ENCODE measurements at regions not wholly inside any gene's neighbourhood (a gene's known extent, or its start where the extent isn't known, plus 50 kb on each side); places are given as distances from the start of the nearest gene placed in this dataset.

GRCh38 chr14:96727980-96728717, 69.0 kb upstream of the VRK1 start:
- no peak for DNase-seq (ENCODE audit: low read depth)

GRCh38 chr14:96729889-96730288, 67.3 kb upstream of the VRK1 start:
- DNase-seq (ENCODE audit: low read depth), result no peak

- no peak for DNase-seq (ENCODE audit: low read depth)
Observed at GRCh38 chr14:96730386-96730785, 66.8 kb upstream of the VRK1 start.

- no peak for DNase-seq (ENCODE audit: low read depth)
Observed at GRCh38 chr14:96734076-96734622, 63.0 kb upstream of the VRK1 start.

GRCh38 chr14:96735526-96735925, 61.7 kb upstream of the VRK1 start:
- no peak for DNase-seq (ENCODE audit: low read depth)

- no peak for DNase-seq (ENCODE audit: low read depth)
Observed at GRCh38 chr14:96736439-96736838, 60.7 kb upstream of the VRK1 start.

GRCh38 chr14:96737881-96738280, 59.3 kb upstream of the VRK1 start:
- no peak for DNase-seq (ENCODE audit: low read depth)

- no peak for DNase-seq (ENCODE audit: low read depth)
Observed at GRCh38 chr14:96739200-96739910, 57.8 kb upstream of the VRK1 start.

GRCh38 chr14:96741151-96741977, 55.8 kb upstream of the VRK1 start:
- DNase-seq (ENCODE audit: low read depth), result peak; percentile 60

GRCh38 chr14:96744262-96744661, 52.9 kb upstream of the VRK1 start:
- DNase-seq (ENCODE audit: low read depth), result no peak

GRCh38 chr14:96745500-96746051, 51.6 kb upstream of the VRK1 start:
- DNase-seq (ENCODE audit: low read depth), result no peak

- DNase-seq (ENCODE audit: low read depth), result no peak
Observed at GRCh38 chr14:96746101-96746500, 51.1 kb upstream of the VRK1 start.

- DNase-seq (ENCODE audit: low read depth), result no peak
Observed at GRCh38 chr14:96747006-96747405, 50.2 kb upstream of the VRK1 start.

Measured in activated T-helper 1 cell treated with Interleukin-2 at 50 U/mL for 16 hours (primary cell).